Renal pelvis (tissue), 1 donor: ENCODE measurements at regions not wholly inside any gene's neighbourhood (a gene's known extent, or its start where the extent isn't known, plus 50 kb on each side); places are given as distances from the start of the nearest gene placed in this dataset.
A peak's percentile ranks its signal among the peaks of the same experiment; 100 is the strongest.
"Not testable (repeated sequence)": the region's sequence is repeated elsewhere in the genome, so short reads cannot be mapped to it uniquely, and the experiment has no call there.

Experiments used
- DNase-seq: peaks from one replicate; pipeline ENCODE4 v3.0.0-alpha.2; 2013

DNA sequence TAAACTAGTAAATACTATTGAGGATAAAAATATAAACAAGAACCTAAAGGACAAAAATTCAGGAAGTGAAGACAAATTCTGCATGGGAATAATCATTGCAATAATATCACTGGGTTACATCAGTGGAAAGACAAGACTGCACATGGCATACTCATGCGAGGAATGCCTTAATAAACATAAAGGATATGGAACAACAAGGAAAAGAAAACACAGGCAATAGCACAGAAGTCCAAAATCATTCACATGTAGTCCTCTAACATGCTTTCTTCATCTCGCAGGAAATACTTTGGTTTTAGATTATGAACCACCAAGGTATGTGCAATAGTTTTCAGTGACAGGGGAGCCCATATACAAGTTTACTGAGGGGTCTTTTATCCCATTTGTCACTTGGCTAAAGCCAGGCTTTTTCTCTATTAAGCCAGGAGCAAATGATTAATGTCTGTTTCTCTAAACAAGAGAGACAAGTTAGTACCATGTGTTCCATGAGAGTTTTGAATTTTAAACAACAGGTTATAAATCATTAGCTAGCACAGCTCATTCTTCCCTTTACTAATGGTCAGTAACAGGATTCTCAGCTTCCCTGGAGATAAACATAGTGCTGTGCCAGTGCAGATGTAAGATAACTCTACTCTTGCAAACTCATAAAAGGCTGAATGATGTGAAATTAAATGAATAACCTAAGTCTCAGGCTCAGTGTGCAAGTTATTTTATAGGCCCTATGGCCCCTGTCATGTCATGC is 353.6 kb upstream of the FSIP2 start:
- DNase-seq: peak; percentile 20

GRCh38 chr2:185388226-185388625 is 350.4 kb upstream of the FSIP2 start:
- no peak for DNase-seq

- no peak for DNase-seq
Observed at GRCh38 chr2:185391543-185391942, 347.1 kb upstream of the FSIP2 start.

DNA sequence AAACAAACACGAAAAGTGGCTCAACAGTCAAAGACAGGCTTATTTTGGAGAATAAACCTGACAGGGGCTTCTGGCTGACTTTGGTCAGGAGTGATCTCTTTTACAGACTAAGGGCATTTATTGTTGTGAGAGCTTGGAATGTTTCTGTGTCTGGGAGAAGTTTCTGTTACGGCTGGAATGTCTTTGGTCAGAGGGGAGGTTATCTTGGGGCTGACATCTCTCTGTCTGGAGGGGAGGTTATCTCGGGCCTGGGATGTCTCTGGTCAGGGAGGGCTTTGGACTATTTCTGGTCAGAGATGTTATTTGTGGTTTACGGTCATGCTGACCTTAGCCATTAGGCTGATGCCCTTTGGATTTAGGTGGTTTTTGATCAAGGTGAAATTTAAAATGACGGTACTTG is 345.5 kb upstream of the FSIP2 start:
- DNase-seq: no peak

GRCh38 chr2:185402474-185402873 is 336.1 kb upstream of the FSIP2 start:
- no peak for DNase-seq

GRCh38 chr2:185404578-185404977 is 334.0 kb upstream of the FSIP2 start:
- no peak for DNase-seq

DNA sequence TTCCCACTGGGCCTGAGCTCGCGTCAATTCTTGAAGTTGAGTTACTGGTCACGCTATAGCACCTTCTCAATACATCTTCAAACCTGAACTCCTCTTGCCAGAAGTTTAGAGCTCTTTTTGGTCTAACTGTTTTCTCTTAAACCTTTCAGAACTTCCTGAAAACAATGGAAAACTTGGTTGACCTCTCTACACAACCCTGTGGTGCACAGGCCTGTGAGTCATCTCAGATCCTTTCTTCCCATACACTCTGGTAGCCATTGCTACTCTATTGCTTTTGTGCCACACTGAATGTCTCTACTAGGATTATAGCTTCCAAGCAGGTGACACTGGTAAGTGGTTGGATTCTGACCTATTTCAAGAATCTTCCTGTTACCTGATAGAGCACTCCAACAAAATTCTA is 321.5 kb upstream of the FSIP2 start:
- no peak for DNase-seq

DNA sequence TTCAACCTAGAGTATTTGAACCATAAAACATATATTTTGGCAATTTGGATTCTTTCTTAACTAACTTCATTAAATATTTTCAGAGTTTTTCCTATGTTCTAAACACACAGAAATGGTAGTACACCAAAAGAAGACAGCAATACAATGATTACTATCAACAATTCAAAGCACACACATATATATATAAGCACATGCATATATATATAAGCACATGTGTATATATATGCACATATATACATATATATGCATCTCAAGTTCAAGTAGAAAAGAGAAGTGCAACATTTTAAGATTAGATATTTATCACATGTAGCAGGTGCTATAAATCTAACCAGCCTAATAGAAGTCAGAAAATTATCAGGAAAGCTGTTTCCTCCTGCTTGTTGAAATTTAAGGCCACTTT is 320.9 kb upstream of the FSIP2 start:
- DNase-seq: no peak

DNA sequence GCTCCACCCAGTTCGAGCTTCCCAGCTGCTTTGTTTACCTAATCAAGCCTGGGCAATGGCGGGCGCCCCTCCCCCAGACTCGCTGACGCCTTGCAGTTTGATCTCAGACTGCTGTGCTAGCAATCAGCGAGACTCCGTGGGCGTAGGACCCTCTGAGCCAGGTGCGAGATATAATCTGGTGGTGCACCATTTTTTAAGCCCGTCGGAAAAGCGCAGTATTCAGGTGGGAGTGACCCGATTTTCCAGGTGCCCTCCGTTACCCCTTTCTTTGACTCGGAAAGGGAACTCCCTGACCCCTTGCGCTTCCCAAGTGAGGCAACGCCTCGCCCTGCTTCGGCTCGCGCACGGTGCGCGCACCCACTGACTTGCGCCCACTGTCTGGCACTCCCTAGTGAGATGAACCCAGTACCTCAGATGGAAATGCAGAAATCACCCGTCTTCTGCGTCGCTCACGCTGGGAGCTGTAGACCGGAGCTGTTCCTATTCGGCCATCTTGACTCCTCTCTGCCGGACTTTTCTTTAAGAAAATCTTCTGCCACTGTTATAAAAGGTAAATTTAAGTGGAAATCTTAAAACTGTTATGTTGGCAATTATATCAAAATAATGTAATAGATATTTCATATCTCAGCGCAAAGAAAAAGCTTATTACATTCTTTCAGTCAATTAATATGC is 313.5 kb upstream of the FSIP2 start:
- DNase-seq: not testable (repeated sequence)

GRCh38 chr2:185428000-185428399 is 310.6 kb upstream of the FSIP2 start:
- DNase-seq: no peak

DNA sequence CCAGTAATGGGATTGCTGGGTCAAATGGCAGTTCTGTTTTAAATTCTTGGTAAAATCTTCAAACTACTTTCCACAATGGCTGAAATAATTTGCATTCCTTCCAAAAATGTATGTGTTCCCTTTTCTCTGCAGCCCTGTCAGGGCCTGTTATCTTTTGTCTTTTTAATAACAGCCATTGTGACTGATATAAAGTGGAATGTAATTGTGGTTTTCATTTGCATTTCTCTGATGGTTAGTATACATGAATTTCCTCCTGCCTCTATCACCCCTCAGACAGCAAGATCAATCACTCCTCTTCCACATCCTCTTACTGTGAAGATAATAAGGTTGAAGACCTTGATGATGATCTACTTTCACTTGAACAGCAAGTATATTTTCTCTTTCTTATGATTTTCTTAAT is 304.8 kb upstream of the FSIP2 start:
- no peak for DNase-seq

- no peak for DNase-seq
Observed at GRCh38 chr2:185436787-185437372, 301.7 kb upstream of the FSIP2 start.

DNA sequence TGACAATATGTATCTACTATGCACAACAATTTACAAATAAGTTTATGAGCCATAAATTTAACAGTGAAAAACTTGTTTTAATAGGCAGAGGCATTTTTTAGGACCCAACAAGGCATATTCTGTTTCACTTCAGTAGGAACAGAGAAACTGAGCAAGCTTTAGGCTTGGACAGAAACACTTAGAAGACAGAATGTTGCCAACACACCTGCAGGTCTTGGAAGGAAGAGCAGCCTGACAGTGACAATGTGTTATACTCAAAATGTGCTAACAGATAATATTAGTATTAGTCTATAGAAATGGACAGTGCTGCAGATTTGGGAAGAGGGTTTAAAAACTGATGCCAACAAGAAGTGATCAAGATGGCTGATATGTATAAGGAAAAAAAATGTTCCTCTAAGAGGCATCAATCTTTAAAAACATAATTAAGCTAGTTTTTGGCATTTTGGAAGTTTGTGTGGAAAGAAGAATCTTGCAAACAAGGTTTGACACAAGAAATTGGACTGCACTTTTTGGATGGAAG is 297.1 kb upstream of the FSIP2 start:
- no peak for DNase-seq

DNA sequence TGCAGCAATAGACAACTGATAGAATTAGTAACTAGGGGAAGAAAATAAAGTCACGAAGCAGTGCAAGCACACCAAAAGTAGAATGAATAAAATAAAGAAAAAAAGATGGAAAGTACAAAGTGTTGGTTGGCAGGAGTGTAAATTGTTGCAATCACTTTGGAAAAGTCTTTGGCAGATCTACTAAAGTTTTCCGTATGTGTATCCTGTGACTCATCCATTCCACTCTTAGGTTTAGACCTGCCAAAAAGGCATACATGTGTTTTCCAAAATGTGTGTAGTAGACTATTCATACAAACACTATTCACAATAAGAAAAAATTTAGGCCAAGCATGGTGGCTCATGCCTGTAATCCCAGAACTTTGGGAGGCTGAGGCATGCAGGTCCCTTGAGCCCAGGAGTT is 282.1 kb upstream of the FSIP2 start:
- DNase-seq: no peak

DNA sequence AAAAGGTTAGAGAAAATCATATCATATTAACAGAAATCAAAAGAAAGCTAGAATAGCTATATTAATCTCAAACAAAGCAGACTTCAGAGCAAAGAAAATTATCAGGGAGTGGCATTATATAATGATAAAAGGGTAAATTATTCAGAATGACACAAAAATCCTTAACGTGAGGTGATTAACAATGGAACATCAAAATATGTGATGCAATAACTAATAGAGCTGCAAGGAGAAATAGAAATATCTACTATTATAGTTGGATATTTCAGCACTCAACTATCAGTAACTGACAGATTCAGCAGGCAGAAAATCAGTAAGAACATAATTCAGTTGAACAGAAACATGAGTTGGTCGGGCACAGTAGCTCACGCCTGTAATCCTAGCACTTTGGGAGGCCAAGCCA is 275.1 kb upstream of the FSIP2 start:
- DNase-seq: no peak

GRCh38 chr2:185466915-185467314 is 271.7 kb upstream of the FSIP2 start:
- DNase-seq: no peak

DNA sequence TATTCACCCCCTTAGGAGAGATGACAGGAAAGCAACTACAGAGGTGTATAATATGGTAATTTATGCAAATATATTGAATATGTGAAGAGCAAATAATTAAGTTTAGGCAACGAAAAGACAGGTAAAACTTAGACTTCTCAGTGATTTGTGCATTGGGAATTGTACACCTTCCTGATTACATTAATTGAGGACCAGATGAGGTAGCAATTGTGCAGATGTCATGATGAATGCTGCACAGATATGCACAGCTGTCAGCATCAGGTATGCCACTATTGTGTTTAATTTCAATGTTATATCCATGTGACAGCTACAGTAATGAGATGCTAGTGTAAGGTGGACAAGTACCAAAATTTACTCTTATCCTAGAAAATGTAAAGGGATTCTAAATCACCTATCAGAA is 267.2 kb upstream of the FSIP2 start:
- no peak for DNase-seq

DNA sequence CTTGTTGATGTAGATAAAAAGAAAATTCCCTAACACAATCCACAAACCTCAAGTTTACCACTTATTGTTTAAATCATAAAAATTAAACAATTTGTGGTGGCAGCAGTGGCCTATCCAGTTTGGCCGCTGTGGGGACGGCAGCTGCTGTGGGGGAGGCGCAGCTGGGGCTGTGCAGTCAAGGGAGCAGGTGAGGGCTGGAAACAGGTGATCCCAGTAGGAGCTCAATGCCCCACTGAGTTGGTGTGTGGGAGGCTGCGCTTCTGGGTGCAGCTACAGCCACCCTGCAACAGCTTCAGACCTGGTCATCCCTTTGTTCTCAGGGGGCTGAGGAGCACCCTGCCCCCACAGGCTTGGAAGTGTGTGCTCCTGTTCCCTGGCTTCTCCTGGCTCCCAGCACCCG is 266.0 kb upstream of the FSIP2 start:
- DNase-seq: no peak

- no peak for DNase-seq
Observed at GRCh38 chr2:185473838-185474237, 264.8 kb upstream of the FSIP2 start.

DNA sequence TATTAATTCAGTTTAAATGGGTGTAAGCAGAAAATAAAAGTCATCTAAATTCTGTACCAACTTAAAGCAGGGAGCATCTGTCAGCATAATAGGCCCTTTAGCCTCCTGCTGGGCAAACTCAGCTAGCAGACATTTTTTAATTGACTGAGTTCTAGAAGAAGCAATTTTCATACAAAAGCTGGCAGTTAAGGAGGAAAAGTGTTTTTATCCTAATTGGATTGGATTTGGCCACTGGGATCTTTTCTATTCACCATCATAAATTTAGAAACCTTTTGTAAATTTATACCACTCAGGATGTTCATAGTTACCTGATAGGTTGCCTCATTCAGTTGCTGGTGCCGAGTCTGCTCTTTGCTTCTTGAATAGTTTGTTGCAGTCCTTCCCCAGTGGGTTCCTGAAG is 262.7 kb upstream of the FSIP2 start:
- DNase-seq: no peak

DNA sequence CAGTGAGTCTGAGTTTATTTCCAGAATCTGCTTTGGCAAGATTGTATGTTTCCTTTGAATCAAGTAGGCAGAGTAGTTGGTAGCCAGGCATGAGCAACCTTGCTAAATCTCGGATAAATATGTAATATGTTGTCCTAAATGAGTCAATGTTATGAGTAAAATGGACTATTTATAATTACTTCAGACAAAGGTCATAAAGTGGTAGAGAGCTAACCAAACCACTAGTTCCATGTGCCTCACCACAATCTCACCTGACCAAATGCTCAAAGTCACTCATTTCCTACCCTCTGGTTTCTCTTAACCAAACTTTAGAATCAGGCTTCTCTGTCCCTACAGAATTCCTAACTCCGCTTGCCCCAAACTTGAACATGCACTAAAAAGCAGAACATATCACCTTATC is 261.2 kb upstream of the FSIP2 start:
- no peak for DNase-seq

DNA sequence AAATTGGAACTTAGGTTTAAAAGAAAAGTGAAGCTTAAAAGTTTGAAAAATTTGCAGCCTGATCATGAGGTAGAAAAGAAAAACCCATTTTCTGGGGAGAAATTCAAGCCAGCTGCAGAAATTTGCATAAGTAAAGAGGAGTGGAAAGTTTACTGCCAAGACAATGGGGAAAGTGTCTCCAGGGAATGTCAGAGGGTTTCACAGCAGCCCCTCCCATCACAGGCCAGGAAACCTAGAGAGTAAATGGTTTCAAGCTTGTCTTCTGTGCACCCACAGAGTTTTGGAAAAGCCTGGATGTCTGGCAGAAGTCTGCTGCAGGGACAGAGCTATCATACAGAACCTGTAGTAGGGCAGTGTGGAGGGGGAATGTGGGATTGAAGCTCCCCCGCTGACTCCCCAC is 254.0 kb upstream of the FSIP2 start:
- DNase-seq: no peak

DNA sequence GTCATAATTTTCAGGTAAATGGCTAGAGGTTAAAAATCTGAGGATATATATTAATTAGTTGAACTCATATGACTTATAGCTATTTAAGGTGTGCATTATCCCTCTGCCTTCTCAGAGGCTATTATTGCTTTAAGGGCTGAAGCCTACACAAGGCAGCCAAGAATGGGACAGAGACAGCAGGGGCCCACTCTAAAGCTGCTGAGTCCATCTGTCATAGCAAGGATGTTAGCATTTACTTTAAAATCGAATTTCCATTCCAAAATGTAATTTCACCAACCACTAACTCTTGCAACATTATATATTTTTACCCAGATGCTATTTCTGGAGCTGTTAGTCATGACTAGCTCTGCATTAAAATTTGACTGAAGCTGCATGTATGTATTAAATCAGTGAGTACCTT is 236.3 kb upstream of the FSIP2 start:
- no peak for DNase-seq
